ENCODE measurements at regions not wholly inside any gene's neighbourhood (a gene's known extent, or its start where the extent isn't known, plus 50 kb on each side); places are given as distances from the start of the nearest gene placed in this dataset.
"Not testable (repeated sequence)": the region's sequence is repeated elsewhere in the genome, so short reads cannot be mapped to it uniquely, and the experiment has no call there.

GRCh38 chr2:11877764-11878163 lies 131.3 kb downstream of the LPIN1 start:
- no peak for DNase-seq
- intact Hi-C loops (cut with DNase I) = no loop called here

GRCh38 chr2:11885253-11885652 lies 138.8 kb downstream of the LPIN1 start:
- DNase-seq; intact Hi-C loops (cut with DNase I): not testable (repeated sequence)

GRCh38 chr2:11886899-11887298 lies 140.5 kb downstream of the LPIN1 start:
- intact Hi-C loops (cut with DNase I); DNase-seq: not testable (repeated sequence)

- intact Hi-C loops (cut with DNase I) = no loop called here
- DNase-seq = no peak
These were observed 142.8 kb downstream of the LPIN1 start for GRCh38 chr2:11889101-11889850.

- no peak for DNase-seq
- intact Hi-C loops (cut with DNase I) = no loop called here
These were observed 143.4 kb downstream of the LPIN1 start for GRCh38 chr2:11889854-11890253.

- intact Hi-C loops (cut with DNase I) = no loop called here
- no peak for DNase-seq
These were observed 144.6 kb downstream of the LPIN1 start for GRCh38 chr2:11891028-11891427.

- intact Hi-C loops (cut with DNase I) = no loop called here
- no peak for DNase-seq
These were observed 145.4 kb downstream of the LPIN1 start for GRCh38 chr2:11891671-11892440.

GRCh38 chr2:11896386-11896785 lies 150.0 kb downstream of the LPIN1 start:
- intact Hi-C loops (cut with DNase I) = no loop called here
- DNase-seq = no peak

- intact Hi-C loops (cut with DNase I) = no loop called here
- no peak for DNase-seq
These were observed 152.1 kb downstream of the LPIN1 start for GRCh38 chr2:11898576-11898975.

GRCh38 chr2:11899264-11899818 lies 152.9 kb downstream of the LPIN1 start:
- intact Hi-C loops (cut with DNase I) = no loop called here
- no peak for DNase-seq

GRCh38 chr2:11900891-11901290 lies 154.5 kb downstream of the LPIN1 start:
- intact Hi-C loops (cut with DNase I); DNase-seq: not testable (repeated sequence)

GRCh38 chr2:11901351-11902069 lies 155.1 kb downstream of the LPIN1 start:
- intact Hi-C loops (cut with DNase I) = no loop called here
- no peak for DNase-seq

- intact Hi-C loops (cut with DNase I) = no loop called here
- no peak for DNase-seq
These were observed 156.7 kb downstream of the LPIN1 start for GRCh38 chr2:11903085-11903606.

- DNase-seq = no peak
These were observed 157.6 kb downstream of the LPIN1 start for GRCh38 chr2:11904029-11904428.

GRCh38 chr2:11904941-11905340 lies 158.5 kb downstream of the LPIN1 start:
- intact Hi-C loops (cut with DNase I) = no loop called here
- DNase-seq = no peak

More at GRCh38 chr2:11904029-11904428, 157.6 kb downstream of the LPIN1 start:
- intact Hi-C loops (cut with DNase I) = no loop called here

- intact Hi-C loops (cut with DNase I) = no loop called here
- no peak for DNase-seq
These were observed 160.8 kb downstream of the LPIN1 start for GRCh38 chr2:11907190-11907589.

- no peak for DNase-seq
- intact Hi-C loops (cut with DNase I) = no loop called here
These were observed 164.5 kb downstream of the LPIN1 start for GRCh38 chr2:11910971-11911370.

GRCh38 chr2:11912980-11913379 lies 166.5 kb downstream of the LPIN1 start:
- DNase-seq = no peak
- intact Hi-C loops (cut with DNase I) = no loop called here

- no peak for DNase-seq
- intact Hi-C loops (cut with DNase I) = no loop called here
These were observed 168.0 kb downstream of the LPIN1 start for GRCh38 chr2:11914455-11914854.

GRCh38 chr2:11915650-11916049 lies 169.2 kb downstream of the LPIN1 start:
- intact Hi-C loops (cut with DNase I) = no loop called here
- no peak for DNase-seq

- intact Hi-C loops (cut with DNase I) = no loop called here
- no peak for DNase-seq
These were observed 173.5 kb downstream of the LPIN1 start for GRCh38 chr2:11919953-11920352.
